ENCODE measurements at regions not wholly inside any gene's neighbourhood (a gene's known extent, or its start where the extent isn't known, plus 50 kb on each side); places are given as distances from the start of the nearest gene placed in this dataset.

DNA sequence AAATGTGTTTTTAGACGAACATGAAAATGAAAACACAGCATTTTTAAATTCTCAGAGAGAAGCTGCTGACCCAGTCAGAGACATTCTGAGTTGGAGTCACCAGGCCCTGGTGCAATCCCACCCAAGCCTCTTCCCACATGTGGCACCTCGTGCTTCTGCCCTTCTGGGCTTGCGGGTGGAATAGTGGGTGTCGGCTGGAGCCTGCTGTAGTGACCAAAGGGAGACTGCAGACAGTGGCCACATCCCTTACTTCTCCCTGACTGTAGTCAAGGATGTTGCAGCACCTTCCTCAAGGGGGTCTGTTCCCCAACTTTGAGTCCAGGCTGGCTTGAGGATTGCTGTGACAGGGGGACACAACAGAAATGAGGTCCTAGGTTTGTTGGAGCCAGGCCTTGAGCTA is 104.4 kb upstream of the GLI2 start:
- Histone ChIP-seq H3K27ac (ENCODE audit: low read depth, low read length) (no peak overlapping the region), H3K27me3 (ENCODE audit: control insufficient read depth, insufficient read depth, low read length) (peaks cover 19% of the 10 kb centered on the region), H3K4me3 (ENCODE audit: low read depth, low read length) (no peak overlapping the region), H3K9me3 (ENCODE audit: control insufficient read depth, insufficient read depth, low read length) (peaks cover 4% of the 10 kb centered on the region; the same call in 1 of the 2 replicates)
- CTCF ChIA-PET, result interaction anchor here (0.6 kb wide), 1 partner anchor 169 kb away, joined by 4 read pairs; no protein-coding TSS in a partner anchor
- POLR2A ChIA-PET, result no interaction called here
- no peak for DNase-seq (ENCODE audit: low read depth, low spot score)
- TF ChIP-seq, protein P1, sequence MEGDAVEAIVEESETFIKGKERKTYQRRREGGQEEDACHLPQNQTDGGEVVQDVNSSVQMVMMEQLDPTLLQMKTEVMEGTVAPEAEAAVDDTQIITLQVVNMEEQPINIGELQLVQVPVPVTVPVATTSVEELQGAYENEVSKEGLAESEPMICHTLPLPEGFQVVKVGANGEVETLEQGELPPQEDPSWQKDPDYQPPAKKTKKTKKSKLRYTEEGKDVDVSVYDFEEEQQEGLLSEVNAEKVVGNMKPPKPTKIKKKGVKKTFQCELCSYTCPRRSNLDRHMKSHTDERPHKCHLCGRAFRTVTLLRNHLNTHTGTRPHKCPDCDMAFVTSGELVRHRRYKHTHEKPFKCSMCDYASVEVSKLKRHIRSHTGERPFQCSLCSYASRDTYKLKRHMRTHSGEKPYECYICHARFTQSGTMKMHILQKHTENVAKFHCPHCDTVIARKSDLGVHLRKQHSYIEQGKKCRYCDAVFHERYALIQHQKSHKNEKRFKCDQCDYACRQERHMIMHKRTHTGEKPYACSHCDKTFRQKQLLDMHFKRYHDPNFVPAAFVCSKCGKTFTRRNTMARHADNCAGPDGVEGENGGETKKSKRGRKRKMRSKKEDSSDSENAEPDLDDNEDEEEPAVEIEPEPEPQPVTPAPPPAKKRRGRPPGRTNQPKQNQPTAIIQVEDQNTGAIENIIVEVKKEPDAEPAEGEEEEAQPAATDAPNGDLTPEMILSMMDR (IDR thresholded peaks at IDR 0.05; ENCODE audit: low read depth, low read length), result no peak

DNA sequence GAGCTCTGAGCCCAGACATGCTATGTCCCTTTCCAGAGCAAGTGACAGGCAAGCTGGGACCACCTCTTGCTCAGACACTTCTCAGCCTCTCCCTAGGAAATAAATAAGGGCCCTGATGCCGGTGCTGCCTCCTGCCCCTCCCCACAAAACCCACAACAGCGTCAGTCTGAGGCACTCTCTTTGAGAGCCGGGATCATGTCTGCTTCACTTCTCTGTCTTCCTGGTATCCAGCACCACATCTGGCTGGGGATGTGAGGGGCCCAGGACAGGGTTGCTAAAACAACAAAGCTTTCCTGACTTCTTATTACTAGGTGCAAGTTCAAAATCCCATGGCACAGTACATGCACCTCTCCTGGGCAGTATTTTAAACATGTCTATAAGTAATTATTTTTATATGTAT is 103.9 kb upstream of the GLI2 start:
- POLR2A ChIA-PET, result interaction anchor here (0.5 kb wide), 1 partner anchor 323 kb away, joined by 3 read pairs; no protein-coding TSS in a partner anchor
- Histone ChIP-seq H3K27me3 (ENCODE audit: control insufficient read depth, insufficient read depth, low read length) (peaks cover 21% of the 10 kb centered on the region), H3K27ac (ENCODE audit: low read depth, low read length) (no peak overlapping the region), H3K9me3 (ENCODE audit: control insufficient read depth, insufficient read depth, low read length) (peaks cover 4% of the 10 kb centered on the region; the same call in 1 of the 2 replicates), H3K4me3 (ENCODE audit: low read depth, low read length) (no peak overlapping the region)
- no peak for DNase-seq (ENCODE audit: low read depth, low spot score)
- CTCF ChIA-PET, result interaction anchor here (0.6 kb wide), 1 partner anchor 169 kb away, joined by 4 read pairs; no protein-coding TSS in a partner anchor
- TF ChIP-seq, protein P1 (IDR thresholded peaks at IDR 0.05; ENCODE audit: low read depth, low read length), result no peak

DNA sequence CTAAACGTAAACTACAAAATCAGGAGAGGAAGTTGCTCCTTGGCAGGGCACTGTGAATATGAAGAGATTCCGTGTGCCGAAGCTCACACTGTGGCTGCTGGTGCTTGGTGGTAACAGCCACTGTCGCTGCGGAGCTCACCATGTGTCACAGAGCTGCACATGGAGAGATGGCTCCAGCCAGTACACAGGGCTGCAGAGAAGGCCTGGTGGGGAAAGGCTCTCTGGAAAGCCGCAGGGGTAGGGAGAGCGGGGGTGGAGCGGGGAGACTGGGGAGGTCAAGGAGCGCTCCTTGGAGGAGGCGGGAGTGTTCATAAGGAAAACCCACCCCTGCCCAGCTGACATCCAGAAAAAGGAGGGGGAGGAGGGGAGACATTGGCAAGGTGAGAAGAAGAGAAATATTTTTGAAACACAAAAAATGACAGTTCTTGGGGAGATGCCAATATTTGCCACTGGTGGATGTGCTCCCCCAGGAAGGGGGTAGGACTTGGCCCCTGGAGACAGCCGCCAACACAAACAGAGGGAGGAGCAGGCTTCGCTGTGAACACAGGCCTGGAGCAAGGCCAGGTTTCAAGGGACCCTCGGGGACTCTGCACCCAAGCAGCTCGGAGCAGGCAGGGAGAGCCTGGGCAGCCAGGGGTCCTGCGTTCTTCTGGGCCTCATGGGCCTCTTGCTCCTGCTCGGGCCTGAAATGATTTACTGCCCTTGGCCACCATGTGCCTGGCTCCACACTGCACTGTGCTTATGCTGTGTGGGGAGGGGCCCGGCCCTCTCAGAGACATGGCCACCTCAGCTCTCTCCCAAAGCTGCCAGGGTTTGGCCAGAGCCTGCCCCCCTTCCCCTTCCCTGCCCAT is 102.6 kb upstream of the GLI2 start:
- TF ChIP-seq, protein P1 (IDR thresholded peaks at IDR 0.05; ENCODE audit: low read depth, low read length), result no peak
- Histone ChIP-seq H3K9me3 (ENCODE audit: control insufficient read depth, insufficient read depth, low read length) (peaks cover 4% of the 10 kb centered on the region; the same call in 1 of the 2 replicates), H3K27me3 (ENCODE audit: control insufficient read depth, insufficient read depth, low read length) (peaks cover 29% of the 10 kb centered on the region), H3K4me3 (ENCODE audit: low read depth, low read length) (no peak overlapping the region), H3K27ac (ENCODE audit: low read depth, low read length) (no peak overlapping the region)
- POLR2A ChIA-PET, result no interaction called here
- CTCF ChIA-PET, result interaction anchor here (0.6 to 1.0 kb wide), 2 partner anchors 12 to 14 kb away, joined by 5 to 7 read pairs; no protein-coding TSS in a partner anchor
- no peak for DNase-seq (ENCODE audit: low read depth, low spot score)

DNA sequence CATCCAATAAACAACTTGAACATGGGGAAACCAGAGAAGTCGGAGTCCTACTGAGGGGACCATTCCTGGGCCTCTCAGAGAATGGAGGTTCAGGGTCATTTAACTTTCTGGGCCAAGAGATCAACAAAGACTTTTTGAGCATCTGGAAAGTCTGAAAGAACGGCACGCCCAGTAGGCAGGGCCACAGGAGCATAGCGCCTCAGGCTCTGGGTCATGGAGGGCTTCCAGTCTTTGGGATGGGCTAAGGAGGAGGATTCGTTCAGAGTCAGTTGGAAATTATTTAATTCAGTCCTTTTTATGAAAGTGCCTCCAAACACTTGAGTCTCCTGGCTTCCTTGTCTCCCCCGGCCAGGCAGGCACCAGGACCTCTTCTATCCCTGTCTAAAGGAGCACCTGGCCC is 101.1 kb upstream of the GLI2 start:
- no peaks in the 10 kb centered on the region for H3K9me3 ChIP-seq (ENCODE audit: control insufficient read depth, insufficient read depth, low read length)
- peaks cover 22% of the 10 kb centered on the region for H3K27me3 ChIP-seq (ENCODE audit: control insufficient read depth, insufficient read depth, low read length)
- no peak overlapping the region for H3K27ac ChIP-seq (ENCODE audit: low read depth, low read length)
- ChIA-PET POLR2A (no interaction called here), CTCF (interaction anchor here (1.0 kb wide), 1 partner anchor 10 kb away, joined by 7 read pairs; no protein-coding TSS in a partner anchor)
- DNase-seq (ENCODE audit: low read depth, low spot score), result no peak
- no peak overlapping the region for H3K4me3 ChIP-seq (ENCODE audit: low read depth, low read length)
- TF ChIP-seq, protein P1 (IDR thresholded peaks at IDR 0.05; ENCODE audit: low read depth, low read length), result no peak

DNA sequence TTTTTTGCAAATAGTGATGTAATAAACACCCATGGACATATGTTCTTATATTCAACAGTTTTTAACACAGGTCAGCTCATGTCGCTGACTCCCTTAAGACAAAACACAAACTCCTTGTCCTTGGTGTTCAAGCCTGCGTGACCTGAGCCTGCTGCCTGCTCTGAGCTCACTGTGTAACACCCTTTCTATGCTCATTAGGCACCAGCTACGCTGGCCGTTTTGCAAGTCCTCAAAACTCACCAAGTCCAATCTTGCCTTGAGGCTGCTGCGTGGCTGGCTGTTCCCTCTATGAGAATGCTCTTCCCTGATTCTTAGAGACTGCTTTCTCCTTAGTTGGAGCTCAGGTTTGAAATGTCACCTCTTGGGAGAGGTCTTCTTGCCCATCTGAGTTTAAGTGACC is 100.5 kb upstream of the GLI2 start:
- DNase-seq (ENCODE audit: low read depth, low spot score), result no peak
- H3K27me3 ChIP-seq (ENCODE audit: control insufficient read depth, insufficient read depth, low read length), result peaks cover 20% of the 10 kb centered on the region
- no peak overlapping the region for H3K4me3 ChIP-seq (ENCODE audit: low read depth, low read length)
- no peak overlapping the region for H3K27ac ChIP-seq (ENCODE audit: low read depth, low read length)
- no peaks in the 10 kb centered on the region for H3K9me3 ChIP-seq (ENCODE audit: control insufficient read depth, insufficient read depth, low read length)
- ChIA-PET CTCF (no interaction called here), POLR2A (no interaction called here)
- TF ChIP-seq, protein P1 (IDR thresholded peaks at IDR 0.05; ENCODE audit: low read depth, low read length), result no peak

All from AG04450 (cell line).